GOT3 (cell line): ENCODE measurements at regions not wholly inside any gene's neighbourhood (a gene's known extent, or its start where the extent isn't known, plus 50 kb on each side); places are given as distances from the start of the nearest gene placed in this dataset.

Experiments
- DNase-seq: peaks from one replicate; lab custom pipeline; 2025; ENCODE audit warnings: mixed read lengths; lab: John Stamatoyannopoulos, UW

DNA sequence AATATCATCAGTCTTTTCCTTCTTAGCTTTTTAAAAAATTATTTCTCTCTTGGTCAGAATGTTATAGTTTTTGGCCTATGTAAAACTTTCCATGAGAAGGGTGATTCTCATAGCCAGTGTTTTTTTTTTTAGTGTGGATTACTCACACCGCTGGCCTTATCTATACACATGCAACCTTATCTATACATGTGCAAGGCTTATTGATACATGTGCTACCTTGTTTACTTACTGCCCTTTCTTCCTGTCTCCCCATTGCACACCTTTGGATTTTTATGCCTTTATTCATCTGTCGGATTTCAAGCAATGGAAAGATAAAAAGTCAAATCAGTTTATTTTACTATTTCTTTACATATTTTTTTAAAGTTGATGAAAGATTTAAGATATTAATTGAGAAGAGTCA is 660.0 kb upstream of the FZD8 start:
- DNase-seq: no peak

DNA sequence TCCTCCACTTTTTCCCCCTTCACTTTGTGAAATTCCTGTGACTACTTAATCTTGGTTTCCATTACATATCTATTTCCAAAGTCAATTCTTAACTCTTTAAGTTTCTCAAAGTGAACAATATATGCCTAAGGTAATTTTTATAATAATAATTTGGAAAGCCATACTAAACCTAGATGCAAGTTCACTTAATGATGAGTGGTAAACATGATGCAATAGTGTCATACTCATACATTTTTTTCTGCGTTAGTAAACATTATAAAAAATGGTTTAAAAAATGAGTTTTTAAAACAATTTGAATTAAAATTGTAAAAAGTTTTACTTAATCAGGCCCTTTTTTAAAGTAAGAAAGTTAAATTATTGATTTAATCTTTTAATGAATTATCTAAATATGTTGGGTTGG is 659.4 kb upstream of the FZD8 start:
- DNase-seq: no peak

DNA sequence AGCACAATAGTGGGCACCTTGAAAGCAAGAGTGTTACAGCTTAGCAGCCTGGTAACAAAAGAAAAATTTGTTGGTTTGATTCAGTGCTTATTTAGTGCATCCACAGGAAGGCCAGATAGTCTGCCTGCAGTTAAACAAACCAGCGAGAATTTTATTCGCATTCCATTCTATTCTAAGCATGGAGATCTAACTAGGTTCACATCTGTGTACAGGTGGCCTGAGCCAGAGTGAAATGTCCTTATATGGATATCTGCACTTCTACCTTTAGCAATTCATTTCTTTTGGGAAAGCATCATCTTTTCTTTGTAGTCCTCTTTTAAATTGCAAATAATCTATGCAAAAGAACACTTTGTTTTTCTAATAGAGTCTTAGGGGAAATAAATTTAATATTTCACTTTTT is 659.0 kb upstream of the FZD8 start:
- DNase-seq: no peak

DNA sequence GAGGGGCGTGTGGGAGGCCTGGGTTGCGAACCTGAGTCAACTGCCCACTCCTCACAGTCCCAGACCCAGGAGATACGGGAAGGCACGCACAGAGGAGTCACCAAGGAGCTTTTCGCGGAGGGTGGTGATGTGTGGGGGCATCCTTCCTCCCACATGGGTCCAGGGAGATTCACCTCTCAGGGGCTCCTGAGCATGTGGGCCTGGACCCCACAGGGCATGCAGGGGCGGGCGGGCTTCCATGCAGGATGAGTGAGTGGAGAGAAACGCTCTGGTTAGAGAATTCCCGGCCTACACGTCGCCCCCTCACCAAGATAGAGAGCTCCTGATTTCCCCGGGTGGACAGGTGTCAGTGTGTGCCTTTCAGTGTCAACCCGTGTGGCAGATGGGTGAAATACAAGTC is 641.7 kb upstream of the FZD8 start:
- no peak for DNase-seq

DNA sequence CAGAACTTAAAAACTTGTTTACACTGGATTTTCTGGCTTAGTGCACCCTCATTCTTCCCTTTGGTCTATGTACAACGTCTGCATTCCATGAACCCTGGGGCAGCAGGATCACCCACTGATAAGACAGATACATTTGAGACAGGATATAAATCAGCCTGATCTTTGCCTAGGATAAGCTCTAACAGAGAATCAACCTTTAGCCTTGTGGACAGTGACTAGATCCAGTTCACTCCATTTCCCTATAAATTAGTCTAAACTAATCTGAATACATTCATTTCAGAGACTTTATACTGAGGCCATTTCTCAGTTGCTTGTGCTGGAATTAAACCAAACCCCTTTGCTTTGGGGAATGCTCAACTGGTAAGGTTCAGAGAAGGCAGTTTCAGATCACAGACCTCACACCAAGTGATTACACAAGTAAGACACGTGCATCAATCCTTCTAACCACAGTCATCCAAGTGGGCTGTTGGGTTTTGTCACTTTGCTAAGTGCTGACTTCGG is 639.8 kb upstream of the FZD8 start:
- DNase-seq: no peak

DNA sequence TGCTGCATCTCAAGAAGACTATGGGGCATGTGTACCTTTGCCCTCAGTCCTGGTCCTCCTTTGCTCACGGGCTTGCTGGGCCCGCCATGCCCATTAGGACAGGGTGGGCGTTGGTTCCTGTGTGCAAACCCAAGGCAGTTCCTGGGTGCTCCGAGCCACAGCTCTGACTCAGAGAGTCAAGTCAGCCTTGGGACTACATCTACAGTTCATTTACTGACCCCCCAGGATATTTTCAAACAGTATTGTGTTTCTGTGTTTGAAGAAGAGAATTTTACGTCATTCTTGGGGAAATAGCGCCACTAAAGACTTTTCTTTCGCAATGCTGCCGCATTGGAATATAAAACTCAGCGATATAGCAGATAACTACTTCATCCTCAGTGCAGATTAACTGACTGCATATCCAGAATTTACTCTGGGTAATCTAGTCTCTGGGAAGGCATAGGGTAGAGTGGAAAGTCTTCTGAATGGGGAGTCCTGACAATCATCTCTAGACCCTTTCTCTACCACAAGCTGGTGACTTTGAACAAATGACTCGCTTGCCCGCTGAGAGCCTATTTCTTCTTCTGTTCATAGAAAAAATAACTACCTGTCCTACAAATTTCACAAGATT is 638.9 kb upstream of the FZD8 start:
- DNase-seq: no peak

DNA sequence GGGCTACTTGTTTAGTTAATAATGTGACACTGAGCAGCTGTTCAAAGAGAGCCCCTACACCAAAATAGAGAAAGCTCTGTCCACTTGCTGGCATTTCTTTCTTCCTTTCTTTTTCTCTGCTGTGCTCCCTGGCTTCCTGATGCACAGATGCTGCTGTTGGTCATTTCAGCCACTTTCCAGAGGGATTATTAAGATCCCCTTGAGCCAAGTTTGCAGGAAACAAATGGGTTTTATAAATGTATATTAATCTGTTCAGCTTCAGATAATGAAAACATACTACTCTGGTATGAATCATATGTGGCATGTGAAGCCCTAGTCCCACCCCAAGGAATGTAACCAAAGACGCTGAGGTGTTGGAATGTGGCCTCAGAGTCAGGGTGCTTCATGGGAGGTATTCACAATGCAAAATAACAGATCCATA is 638.2 kb upstream of the FZD8 start:
- no peak for DNase-seq

DNA sequence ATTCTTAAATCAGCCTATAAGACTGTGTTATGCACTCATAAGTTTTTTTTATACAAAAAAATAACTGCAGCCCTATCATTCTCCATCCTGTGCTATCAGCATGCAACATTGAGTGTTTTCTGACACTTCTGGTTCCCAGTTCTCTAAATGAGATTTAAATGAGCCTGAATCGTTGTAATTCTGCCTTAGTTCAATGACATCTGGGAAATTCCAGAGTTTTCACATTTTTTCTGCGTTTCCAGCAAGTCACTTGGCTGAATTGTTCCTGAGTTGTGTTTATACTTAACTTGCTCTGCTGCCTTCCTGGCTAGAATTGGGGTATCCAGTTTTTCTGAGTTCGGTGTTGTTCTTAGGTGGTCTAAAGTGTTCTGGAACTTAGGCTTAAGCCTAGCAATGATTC is 636.1 kb upstream of the FZD8 start:
- no peak for DNase-seq

DNA sequence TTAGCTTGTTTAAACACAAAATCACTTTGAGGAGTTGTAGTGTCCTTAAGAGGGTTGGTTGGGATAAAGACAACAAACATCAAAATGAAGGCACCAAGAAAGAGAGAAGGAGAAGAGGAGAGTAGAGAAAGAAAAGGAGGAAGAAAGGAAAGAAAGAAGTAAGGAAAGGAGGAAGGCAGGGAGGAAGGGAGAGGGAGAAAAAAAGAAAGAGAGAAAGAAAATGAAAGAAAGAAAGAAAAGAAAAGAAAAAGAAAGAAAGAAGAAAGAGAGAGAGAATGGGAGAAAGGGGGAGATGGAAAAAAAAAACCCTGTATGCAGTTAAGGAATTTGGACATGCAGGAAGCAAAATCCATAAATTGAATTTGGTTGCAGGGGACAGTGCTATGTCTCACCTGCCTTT is 635.4 kb upstream of the FZD8 start:
- DNase-seq: no peak

DNA sequence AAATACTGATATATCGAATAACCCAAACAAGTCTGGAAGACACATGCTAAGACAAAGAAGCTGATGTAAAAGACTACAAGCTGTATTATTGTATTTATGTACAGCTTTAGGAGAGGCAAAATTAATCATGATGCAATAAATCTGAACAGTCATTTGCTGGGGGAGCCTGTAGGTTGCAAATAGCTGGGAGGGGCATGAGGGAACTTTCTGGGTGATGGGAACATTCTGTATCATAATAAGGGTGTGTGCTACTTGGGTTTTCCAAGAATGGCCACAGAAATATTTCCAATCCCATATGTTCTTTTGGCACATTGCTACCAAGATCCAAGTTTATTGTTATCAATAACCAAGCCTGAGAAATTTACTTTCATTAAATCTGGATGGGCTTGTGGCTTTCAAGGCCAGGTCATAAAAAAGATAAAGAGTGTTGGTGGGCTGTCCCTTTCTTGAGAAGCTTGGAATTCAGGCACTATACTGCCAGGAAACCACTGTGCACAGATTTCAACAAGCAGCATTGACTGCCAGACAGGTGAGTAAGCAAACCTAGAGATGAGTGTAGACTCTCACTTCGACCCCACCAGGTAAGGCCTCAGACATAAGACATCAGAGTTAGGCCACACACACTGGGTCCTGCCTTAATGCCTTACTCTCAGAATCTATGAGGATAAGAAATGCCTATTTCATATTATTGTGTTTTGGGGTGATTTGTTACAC is 629.7 kb upstream of the FZD8 start:
- DNase-seq: no peak

DNA sequence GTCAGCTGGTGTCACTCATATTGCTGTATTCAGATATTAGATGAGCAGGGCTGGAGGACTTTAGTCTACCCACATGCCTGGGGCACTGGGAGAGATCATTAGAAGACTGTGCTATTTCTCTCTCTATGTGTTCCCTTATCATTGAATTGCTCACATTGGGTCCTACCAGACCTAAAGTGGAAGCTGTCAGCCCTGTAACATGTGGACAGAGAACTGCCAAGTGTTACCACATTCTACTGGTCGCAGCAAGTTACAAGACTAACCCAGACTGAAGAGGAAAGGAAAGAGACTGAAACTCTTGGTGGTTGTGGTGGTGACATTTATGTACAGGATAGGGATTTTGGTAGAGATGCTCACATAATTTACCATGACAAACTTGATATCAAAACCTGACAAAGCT is 627.1 kb upstream of the FZD8 start:
- DNase-seq: no peak

DNA sequence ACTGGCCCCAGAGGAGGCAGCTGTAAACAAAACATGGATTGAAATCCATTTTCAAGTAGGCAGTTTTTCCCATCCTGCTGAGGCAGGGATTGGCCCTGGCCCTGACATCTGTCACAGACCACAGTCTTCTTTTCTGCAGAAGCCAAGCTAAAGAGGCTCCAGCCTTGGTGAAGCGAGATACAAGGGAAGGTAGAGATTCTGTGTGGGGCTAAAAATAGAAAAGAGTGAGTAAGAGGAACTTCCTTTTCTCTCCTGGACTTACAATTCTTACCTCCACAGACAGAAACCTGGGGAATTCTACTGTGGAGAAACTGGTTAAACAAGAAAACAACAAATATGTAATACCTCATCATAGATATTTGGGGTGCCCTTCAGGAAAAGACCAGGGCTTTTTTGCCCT is 624.8 kb upstream of the FZD8 start:
- DNase-seq: no peak

DNA sequence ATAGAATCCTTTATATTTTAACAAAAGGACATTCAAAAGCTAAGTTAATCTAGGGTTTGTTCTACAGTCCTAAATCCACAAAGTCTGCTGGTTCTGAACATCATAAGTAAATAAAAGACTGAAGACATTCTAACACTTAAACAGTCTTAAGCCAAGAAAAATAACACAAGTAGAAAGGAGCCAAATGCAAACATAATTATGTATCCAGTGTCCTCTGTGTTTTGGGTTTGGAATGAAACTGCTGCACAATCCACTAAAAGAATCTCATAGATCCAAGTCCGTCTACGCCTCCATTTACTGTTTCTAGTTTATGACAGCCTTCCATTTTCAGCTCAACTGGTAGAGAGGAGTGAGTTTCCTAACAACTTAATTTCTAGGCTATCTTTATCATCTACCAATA is 623.6 kb upstream of the FZD8 start:
- no peak for DNase-seq

DNA sequence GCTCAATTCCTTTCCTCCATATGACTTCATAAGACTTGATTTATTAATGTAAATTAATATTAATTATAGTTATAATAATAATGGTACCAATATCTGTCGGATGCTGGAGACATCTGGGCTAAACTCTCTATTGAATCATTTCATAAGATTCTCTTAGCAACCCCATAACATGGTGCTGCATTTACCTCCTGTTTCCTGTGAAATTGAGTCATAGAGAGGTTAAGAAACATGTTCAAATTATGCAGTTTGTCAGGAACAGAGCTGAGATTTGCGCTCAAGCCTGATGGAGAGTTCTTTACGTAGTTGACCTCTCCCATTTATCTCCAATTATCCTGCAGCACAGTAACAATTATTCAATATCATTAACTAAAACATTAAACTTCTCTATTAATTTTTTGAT is 621.8 kb upstream of the FZD8 start:
- no peak for DNase-seq

DNA sequence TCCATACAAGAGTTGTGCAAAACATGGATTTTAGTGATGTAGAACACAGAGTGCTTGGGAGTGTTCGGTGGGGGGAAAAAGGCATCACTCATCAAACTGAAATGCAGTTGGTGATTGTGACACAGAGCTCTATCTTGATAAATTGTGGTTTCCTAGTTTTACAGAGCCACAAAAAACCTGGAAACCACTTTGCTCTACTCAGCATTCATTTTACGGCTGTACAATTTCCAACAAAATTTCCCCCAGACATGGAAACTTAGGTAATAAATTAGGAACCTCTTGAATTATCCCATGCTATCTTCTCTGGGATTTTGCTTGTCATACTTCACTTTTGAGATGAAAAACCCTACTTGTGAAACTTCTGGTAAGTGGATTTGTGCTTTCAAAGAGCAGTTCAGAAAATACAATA is 614.9 kb upstream of the FZD8 start:
- no peak for DNase-seq

DNA sequence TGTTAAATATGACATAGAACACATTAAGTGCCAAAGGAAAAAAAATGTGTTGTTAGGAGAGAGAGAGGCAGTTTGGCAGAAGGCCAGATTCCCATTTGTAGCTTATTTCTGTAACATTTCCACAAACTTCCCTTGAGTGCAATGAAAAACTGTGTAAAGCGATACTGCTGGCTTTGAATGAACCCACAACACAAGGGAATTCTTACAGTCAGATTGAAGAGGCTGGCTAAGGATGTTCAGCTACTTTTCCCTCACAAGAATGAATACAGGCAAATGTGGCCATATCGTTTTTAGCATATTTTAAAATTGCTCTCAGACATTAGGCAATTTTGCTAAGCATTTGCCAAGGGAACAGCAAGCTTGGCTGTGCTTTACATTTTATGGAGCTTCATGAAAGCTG is 614.1 kb upstream of the FZD8 start:
- no peak for DNase-seq

DNA sequence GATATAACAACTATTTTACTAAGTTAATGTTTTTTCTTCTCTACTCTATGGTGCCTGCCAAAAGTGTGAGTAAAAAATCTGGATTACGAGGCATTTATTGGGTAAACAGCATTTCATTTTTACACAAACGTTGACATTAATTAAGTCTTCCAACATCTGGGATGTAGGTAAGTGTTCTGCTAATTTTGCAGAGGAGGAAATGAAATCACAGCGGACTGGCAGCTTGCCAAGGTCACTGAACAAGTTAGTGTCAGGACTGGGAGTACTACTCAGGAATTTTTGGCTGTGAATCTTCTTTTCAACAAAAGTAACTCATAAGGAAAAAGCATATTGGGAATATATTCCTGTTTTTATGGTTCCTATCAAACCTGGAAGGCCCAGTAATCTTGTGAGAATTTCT is 612.1 kb upstream of the FZD8 start:
- no peak for DNase-seq

DNA sequence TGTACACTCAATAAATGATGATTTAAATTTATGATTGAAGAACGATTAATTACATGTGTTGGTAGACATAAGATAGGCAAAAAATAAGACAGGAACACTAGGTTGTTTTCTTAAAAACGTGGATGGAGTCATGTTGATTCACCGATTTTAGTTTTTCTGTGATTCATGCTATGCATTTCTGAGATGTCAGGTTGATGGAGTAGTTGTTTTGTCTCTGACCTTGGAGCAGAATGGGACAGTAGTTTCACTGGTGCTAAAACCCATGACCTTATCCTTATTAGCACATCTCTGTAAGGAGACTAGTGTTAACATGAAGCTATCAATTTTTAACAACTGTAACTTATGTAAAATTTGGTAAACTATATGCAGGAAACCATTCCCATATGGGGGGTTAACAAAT is 611.6 kb upstream of the FZD8 start:
- no peak for DNase-seq

DNA sequence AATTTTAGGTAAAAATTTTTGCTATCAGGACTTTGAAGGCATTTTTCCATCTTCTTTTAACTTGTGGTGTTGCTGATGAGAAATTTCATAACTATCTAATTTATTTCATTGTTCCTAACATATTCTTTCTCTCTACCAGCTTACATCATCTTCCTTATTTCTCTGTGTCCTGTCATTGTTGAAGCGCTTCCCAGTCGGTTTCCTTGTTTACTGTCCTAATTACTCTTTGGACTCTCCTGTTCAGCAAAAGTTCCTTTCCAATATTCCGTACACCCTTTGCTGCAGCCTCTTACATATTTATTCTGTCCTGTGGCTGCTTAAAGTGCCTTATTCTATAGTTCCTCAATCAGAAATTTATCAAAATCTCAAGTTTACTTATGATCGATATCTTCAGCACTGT is 609.0 kb upstream of the FZD8 start:
- DNase-seq: no peak

DNA sequence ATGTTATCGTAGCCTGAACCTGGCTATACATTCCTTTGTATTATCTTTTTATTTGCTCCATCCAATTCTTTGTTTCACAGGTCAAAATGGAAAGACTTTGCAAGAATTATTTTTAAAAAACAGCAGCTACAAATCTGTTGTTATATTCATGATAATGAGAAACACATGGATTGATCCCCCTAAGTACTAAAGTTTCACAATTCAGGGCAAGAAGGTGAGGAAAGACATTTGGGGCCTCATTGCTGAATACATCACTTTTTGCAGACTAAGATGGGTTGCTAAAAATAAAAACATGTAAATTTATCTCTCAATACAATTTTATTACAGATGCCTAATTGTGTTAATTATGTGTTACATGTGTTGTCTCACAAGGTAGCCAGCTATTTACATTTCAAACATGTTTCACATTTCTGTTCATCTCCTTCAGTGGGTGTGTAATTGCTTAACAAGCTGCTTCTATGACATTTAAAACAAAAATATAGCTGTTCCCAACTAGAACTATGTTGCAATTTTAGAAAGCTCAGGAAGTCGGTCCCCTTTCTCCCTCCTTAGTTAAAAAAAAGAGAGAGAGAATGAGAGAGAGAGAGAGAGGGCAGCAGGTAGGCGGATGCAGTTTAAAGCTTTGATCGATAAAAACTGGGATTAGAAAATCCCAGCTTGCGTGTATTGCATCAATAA is 606.3 kb upstream of the FZD8 start:
- DNase-seq: no peak

DNA sequence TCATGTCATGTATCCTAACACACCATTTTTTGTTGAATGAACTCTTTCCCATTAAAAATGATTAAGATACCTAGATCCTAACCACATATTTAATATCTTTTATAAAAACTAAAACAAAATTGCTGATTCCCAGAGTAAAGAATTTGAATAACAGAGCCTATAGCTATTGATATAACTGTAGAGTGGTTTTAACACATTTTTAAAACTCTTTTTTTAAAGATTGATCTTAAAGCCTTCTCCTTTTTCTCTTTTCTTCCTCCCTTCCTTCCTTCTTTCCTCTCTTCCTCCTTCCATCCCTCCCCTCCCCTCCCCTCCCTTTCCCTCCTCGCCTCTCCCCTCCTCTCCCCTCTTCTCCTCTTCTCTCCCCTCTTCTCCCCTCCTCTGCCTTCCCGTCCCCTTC is 605.4 kb upstream of the FZD8 start:
- no peak for DNase-seq

DNA sequence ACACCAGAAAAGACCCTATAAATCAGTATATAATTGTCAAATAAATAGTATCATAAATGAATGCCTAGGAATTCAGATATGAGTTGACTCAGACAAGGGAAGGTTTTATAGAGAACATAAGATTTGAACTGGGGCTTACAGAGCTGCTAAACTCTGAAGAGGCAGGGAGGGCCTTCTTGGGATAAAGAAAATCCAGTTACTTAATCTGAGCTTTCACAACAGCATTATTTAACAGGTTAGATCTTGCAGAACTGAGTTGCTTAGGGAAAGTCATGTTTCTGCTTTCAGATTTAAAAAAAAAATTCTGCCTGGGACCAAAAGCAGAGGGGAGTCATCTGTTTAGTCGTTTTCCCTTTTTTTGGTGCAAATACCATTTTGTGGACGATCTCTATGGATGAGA is 594.8 kb upstream of the FZD8 start:
- no peak for DNase-seq

DNA sequence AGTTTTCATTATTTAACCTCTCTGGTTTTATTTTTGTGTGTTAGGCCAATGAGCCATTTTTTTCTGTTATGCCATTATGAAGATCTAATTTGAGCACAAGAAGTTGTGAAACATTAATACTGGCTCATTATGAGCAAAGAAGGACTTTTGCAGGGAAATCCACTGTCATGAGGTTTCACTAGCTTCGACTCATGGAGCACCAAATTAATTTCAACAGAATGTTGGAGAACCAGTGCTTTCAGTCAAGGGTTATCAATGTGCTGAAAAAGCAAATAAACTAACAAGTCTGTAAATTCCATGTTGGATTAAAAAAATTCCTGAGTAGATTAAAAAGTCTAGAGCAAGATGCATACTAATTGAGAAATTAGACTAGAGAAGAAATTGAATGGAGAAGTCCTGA is 594.2 kb upstream of the FZD8 start:
- DNase-seq: no peak

DNA sequence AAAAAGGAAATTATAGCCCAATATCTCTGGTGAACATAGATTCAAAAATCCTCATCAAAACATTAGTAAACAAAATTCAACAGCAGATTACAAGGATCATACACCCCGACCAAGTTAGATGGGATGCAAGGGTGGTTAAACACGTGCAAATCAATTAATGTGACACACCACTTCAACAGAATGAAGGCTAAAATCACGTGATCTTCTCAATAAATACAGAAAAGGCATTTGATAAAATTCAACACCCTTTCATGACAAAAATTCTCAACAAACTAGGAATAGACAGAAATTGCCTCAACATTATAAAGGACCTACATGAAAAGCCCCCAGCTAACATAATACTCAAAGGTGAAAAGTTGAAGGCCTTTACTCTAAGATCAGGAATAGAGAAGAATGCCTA is 590.8 kb upstream of the FZD8 start:
- no peak for DNase-seq
